ENCODE measurements at regions not wholly inside any gene's neighbourhood (a gene's known extent, or its start where the extent isn't known, plus 50 kb on each side); places are given as distances from the start of the nearest gene placed in this dataset.
"Not testable (repeated sequence)": the region's sequence is repeated elsewhere in the genome, so short reads cannot be mapped to it uniquely, and the experiment has no call there.

DNA sequence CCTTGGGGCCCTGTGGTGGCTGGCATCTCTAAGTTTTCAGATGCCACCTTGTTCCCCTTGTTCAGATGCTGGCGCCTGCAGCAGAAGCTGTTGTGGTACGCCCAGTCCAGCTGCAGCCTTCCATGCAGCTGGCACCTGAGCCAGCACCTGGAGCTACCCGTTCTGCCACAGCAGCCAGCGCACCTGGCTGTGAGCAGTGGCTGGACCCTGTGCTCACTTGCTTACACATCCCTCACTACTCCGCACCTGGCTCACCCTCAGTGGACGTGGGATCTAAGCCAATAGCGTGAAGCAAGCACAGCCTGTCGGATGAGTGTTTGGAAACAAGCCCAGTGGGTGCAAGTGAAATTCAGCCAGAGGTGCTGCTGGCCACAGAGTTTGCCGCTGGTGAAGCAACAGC lies 607.5 kb upstream of the BCHE start:
- no peak for DNase-seq

- no peak for DNase-seq
These were observed 607.1 kb upstream of the BCHE start for GRCh38 chr3:166444336-166444735.

- no peak for DNase-seq
These were observed 598.3 kb upstream of the BCHE start for GRCh38 chr3:166435469-166436057.

GRCh38 chr3:166433060-166433459 lies 595.8 kb upstream of the BCHE start:
- DNase-seq, result no peak

DNA sequence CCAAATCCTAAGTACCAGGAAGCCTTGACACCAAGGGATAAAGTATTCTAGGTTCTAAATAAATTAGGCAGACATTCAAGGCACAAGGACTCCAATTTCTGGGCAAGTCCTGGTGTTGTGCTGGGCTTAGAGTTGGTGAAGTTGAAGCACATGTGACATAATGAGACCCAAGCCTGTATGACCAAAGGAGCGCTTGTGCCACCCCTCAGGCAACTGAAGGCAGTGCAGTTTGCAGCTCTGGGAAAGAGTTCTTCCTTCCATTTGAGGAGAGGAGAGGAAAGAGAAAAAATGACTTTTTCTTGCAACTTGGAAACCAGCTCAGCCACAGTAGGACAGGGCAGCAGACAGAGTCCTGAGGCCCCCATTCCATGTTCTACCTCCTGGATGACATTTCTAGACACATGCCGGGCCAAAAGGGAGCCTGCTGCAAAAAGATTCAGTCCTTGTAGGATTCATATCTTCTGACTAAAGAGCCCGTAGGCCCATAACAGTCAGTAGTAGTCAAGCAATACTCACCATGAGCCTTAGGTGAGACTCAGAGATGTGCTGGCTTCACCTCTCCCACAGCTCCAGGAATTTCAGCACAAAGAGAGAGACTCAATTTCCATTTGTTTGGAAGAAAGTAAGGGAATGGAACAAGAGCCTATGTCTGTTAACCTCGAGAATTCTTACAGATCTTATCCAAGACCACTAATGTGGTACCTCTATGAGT lies 588.8 kb upstream of the BCHE start:
- no peak for DNase-seq

DNA sequence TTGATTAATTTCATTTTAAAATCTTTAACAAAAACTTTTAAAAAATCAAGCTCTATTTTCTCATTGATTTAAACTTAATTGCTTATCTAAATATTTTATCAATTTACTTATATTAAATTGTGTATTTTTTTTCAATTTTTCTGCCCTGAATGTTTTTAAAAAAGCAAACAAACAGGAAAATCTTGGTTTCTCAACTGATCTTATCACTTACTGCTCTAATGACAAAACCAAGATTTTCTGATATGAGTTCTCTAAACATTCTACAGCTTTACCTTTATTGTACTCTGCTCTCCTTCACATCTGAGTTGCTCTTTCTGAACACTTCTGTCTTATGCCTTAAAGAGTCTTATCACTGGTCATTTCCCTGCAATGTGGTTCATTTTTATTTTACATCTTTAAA lies 587.8 kb upstream of the BCHE start:
- no peak for DNase-seq

DNA sequence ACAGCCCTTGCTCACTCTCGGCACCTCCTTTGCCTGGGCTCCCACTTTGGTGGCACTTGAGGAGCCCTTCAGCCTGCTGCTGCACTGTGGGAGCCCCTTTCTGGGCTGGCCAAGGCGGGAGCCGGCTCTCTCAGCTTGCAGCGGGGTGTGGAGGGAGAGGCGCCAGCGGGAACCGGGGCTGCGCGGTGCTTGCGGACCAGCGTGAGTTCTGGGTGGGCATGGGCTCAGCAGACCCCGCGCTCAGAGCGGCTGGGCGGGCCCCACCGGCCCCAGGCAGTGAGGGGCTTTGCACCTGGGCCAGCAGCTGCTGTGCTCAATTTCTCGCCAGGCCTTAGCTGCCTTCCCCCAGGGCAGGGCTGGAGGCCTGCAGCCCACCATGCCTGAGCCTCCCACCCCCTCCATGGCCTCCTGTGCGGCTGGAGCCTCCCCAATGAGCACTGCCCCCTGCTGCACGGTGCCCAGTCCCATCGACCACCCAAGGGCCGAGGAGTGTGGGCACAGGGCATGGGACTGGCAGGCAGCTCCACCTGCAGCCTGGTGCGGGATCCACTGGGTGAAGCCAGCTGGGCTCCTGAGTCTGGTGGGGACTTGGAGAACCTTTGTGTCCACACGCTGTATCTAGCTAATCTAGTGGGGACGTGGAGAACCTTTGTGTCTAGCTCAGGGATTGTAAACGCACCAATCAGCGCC lies 586.7 kb upstream of the BCHE start:
- DNase-seq, result not testable (repeated sequence)

DNA sequence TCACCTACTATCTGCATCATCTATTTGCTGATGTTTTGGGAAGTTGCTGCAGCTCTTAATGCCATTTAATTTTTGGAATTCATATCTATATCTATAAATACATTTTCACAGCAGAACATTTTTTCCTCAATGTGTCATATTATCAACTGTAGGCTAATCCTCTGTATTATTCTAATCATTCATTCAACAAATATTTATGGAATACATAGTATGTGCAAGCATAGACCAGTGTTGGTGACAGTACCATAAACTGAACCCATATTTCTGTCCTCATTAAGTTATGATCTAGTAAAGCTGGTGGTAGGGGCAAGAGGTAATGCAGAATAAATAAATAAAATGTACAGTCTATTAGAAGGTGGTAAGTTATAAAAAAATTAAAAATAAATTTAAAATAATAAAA lies 585.3 kb upstream of the BCHE start:
- DNase-seq, result no peak

- no peak for DNase-seq
These were observed 582.8 kb upstream of the BCHE start for GRCh38 chr3:166420071-166420470.

DNA sequence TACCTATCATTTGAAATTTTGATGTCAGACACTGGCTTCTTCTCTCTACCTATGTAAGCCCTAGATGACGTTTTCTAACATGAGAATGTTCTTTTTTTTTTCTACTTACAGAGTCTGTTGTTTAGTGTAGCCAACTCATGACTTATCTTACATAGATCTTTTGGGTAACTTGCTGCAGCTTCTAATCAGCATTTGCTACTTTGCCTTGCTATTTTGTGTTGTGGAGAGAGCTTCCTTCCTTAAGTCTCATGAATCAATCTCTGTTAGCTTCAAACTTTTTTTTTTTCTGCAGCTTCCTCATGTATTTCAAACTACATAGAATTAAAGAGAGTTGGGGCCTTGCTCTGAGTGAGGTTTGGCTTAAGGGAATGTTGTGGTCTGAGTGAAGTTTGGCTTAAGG lies 568.7 kb upstream of the BCHE start:
- no peak for DNase-seq

DNA sequence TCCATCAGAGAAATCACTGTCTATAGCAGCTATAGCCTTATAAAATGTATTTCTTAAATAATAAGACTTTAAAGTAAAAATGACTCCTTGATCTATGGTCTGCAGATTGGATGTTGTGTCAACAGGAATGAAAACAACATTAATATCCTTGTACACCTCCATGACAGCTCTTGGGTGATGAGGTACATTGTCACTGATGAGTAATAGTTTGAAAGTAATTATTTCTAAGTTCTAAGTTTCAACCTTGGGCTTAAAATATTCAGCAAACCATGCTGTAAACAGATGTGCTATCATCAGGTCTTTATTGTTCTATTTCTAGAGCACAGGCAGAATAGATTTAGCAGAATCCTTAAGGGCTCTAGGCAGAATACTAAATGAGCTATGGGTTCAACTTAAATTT lies 568.2 kb upstream of the BCHE start:
- DNase-seq, result no peak

- no peak for DNase-seq
These were observed 553.1 kb upstream of the BCHE start for GRCh38 chr3:166390303-166390702.

DNA sequence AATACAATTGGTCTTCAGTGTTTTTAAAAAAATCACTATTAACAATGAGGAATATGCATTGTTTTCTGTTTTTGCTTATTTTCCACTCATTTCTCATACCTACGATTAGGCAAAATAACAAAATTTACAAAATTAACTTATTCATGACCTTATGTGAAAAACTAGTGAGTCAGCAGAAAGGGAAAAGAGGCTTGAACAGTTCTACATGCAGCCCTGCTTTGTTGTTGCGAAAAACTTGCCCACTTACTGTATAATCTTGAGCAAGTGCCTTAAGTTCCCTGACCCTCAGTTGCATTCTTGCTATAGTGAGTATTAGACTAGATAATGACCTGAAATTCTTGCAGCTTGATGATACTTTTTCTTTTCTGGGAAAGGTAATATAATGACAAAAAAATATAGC lies 551.1 kb upstream of the BCHE start:
- DNase-seq, result no peak

DNA sequence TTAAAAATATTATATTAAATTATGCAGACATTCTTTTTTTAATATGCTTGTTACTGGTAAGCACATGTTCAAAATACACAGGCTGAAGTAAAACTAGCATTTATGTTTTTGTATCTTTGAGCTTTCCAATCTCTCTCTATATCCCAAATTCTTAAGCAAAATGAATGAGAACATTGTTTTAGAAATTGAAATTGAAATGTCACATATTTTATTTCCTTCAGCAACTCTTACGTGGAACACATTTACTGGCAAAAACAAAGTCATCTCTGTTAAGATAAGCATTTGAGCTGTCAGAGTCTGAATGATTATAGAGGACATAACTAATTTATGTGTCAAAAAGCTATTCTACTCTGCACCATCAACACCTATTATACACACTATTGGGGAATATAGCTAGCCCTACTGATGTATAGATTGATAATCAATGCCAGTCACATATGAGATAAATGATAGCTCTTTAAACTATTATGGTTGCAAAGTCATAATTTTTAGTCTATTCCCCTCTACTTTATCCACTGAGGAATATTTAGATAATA lies 535.4 kb upstream of the BCHE start:
- DNase-seq, result no peak

DNA sequence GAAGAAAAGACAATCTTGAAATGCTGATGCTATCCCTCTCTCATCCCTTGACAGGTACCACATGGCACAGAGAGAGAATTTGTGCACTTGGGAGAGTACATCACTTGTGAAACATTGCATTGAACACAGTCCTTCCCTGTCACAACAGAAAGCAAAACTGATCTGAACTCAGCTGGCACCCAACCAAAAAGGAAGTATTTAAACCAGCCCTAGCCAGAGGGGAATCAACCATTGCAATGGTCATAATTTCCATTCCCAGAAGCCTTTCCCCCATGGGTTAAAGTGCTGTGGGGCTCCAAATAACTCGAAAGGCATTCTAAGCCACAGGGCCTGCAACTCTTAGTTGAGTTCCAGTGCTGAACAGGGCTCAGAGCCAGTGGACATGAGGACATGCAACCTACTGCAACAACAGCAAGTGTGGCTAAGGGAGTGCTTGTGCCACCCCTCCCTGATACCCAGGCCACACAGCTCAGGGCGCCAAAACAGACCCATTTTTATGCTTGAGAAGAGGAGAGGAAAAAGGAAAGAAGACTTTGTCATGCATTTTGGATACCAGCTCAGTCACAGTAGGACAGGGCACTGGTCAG lies 530.8 kb upstream of the BCHE start:
- DNase-seq, result no peak

DNA sequence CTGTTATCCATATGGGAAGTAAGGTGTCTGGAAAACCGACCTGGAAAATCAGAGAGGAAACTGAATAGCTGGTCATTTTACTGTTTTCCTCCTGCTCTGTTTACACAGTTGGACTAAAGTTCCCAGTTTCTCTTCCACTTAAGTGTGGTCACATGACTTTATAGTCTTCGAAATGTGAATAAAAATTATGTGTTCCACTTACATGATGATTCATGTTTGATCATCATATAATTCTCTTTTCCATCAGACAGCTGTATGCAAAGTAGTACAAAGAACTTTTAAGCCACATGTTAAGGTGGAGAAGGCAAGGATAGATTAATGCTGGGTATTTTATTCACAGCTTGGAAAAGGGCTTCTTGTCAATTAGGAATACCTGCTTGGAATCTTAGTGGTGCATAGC lies 525.5 kb upstream of the BCHE start:
- no peak for DNase-seq

DNA sequence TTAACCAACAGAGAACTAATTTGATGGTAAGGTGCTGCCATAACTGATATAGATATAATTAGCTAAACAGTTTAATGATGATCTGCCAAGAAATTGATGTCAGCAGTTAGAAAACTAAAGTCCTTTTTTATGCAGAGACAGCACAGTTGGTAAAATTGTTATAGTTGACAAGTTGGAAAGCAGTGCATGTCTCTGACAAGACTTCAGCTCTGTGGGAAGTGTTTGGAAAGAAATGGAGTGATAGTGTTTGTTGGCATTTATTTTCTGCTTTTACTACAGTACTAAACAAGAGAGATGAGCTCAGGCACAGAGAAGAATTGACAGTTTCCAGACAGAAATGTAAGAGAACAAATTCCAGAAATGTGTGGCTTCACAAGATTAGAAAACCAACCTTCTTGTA lies 523.5 kb upstream of the BCHE start:
- no peak for DNase-seq

DNA sequence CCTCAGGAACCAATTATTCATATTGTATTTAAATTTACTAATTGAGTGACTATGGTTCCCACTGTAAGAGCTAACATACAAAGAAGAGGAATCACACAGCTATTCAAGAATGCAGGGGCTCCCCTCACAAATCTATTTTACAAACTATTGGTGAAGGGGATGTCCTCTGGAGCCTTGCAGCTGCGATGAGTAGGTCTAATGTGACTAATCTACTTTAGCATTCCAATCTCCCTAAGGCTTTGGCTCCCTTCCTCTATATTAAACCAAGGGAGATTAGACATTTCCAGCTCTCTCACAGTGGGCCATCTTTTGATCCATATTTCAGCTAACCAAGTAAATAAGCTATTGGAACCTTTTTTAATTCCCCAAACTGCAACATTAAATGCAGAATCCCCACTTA lies 514.2 kb upstream of the BCHE start:
- no peak for DNase-seq

- no peak for DNase-seq
These were observed 503.5 kb upstream of the BCHE start for GRCh38 chr3:166340604-166341266.

- no peak for DNase-seq
These were observed 487.2 kb upstream of the BCHE start for GRCh38 chr3:166324401-166324800.

DNA sequence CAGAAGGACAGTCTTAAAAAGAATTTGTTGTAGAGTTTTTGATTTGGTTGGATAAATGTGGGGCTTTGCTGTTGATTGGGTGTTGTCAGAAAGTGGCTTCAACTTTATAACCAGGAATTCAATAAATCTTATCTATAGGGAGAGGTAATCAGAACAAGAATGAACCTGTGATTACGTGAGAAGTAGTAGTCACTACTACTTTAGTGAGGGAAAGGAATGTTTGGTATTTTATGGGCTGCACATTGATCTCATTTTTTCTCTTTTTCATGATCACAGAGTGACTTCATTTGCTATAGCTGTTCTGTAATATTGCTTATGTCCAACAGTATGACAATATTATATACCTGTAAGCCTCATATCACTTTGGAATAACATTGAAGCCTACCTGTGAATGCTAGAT lies 485.2 kb upstream of the BCHE start:
- DNase-seq, result no peak

DNA sequence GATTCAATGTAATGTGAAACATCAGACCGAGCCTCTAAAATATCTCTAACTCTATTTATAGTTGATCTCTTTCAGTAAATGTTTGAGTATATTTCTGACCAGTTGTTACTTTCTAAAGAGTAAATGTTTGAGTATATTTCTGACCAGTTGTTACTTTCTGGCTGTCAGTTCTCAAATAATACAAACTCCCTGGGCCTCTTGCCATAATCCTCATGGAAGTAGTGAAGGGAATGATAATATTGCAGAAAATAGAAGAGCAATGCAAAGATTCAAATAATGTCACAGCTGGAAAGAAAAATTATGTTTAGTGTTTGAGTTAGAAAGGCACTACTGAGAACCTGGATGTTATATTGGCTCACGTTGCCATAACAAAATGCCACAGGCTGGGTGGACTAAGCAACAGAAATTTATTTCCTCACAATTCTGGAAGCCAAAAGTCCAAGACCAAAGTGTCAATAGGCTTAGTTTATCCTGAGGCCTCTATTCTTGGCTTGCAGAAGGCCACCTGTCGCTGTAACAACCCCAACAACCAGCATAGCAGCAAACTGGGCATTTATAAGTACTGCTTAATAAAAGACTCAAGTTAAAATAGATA lies 470.6 kb upstream of the BCHE start:
- DNase-seq, result no peak

DNA sequence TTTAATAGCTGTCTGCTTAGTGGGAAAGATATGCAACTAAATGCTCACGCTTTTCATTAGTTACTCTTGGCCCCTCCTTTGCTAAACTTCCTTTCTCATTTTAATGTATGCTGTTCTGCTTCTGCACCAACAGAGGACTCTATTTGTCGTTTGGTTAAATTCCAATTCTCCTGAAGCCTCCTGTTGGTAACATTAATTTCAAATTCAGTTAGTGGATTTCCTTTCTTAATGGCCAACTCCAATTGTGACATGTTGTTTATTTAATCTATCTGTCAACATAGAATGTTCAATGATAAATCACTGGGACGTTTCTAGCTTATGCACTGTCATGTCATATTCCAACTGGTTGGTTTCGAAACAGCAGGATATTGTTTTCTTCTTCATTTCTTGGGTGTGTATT lies 467.4 kb upstream of the BCHE start:
- DNase-seq, result no peak

Measured in T1000 (cell line).